ENCODE measurements at regions not wholly inside any gene's neighbourhood (a gene's known extent, or its start where the extent isn't known, plus 50 kb on each side); places are given as distances from the start of the nearest gene placed in this dataset.

DNA sequence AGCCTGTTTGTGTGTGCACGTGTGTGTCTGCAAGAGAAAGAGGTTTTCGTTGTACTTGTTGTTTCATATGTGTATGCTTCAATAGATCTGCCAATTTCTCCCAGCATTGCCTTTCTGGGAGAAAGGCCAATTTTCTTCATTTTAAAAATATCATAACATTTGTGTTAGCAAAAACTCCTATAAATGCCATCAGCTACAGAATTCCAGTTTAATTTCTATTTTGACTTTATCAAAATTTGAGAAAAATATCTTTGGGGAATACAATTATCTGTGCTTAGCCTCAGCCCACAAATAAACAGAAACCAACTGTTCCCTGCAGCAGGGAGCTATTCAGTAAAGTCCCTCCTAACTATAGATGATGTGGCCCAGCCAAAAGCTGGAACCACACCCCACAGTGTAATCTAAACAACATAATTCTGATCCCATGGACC lies 68.3 kb upstream of the MGMT start (continued):
- TF ChIP-seq, protein P1, sequence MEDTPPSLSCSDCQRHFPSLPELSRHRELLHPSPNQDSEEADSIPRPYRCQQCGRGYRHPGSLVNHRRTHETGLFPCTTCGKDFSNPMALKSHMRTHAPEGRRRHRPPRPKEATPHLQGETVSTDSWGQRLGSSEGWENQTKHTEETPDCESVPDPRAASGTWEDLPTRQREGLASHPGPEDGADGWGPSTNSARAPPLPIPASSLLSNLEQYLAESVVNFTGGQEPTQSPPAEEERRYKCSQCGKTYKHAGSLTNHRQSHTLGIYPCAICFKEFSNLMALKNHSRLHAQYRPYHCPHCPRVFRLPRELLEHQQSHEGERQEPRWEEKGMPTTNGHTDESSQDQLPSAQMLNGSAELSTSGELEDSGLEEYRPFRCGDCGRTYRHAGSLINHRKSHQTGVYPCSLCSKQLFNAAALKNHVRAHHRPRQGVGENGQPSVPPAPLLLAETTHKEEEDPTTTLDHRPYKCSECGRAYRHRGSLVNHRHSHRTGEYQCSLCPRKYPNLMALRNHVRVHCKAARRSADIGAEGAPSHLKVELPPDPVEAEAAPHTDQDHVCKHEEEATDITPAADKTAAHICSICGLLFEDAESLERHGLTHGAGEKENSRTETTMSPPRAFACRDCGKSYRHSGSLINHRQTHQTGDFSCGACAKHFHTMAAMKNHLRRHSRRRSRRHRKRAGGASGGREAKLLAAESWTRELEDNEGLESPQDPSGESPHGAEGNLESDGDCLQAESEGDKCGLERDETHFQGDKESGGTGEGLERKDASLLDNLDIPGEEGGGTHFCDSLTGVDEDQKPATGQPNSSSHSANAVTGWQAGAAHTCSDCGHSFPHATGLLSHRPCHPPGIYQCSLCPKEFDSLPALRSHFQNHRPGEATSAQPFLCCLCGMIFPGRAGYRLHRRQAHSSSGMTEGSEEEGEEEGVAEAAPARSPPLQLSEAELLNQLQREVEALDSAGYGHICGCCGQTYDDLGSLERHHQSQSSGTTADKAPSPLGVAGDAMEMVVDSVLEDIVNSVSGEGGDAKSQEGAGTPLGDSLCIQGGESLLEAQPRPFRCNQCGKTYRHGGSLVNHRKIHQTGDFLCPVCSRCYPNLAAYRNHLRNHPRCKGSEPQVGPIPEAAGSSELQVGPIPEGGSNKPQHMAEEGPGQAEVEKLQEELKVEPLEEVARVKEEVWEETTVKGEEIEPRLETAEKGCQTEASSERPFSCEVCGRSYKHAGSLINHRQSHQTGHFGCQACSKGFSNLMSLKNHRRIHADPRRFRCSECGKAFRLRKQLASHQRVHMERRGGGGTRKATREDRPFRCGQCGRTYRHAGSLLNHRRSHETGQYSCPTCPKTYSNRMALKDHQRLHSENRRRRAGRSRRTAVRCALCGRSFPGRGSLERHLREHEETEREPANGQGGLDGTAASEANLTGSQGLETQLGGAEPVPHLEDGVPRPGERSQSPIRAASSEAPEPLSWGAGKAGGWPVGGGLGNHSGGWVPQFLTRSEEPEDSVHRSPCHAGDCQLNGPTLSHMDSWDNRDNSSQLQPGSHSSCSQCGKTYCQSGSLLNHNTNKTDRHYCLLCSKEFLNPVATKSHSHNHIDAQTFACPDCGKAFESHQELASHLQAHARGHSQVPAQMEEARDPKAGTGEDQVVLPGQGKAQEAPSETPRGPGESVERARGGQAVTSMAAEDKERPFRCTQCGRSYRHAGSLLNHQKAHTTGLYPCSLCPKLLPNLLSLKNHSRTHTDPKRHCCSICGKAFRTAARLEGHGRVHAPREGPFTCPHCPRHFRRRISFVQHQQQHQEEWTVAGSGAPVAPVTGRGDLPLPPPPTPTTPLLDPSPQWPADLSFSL (CRISPR knock-in tag; IDR thresholded peaks at IDR 0.05): no peak

DNA sequence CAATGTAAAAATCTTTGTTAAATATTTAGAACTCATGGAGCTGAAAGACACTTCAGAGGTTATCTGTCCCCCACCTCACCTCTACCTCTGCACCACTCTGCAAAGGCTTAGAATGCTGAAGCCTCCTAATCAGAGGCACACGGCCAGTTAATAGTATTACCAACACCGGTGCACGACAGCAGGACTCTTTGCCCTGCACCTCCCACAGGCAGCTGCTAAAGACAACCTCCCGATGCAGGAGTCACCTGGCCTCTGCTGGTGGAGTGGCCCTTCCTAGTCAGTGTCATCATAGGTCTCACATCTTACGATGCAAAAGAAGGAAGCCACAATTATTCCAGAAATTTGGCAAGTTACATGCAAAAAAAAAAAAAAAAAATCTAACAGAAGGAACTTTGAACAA lies 66.6 kb upstream of the MGMT start:
- Histone ChIP-seq H3K27me3 (ENCODE audit: control insufficient read depth in 1 of 2, insufficient read depth in 2 of 2, low read length in 2 of 2) (peaks cover 0 to 26% of the 10 kb centered on the region in 2 experiments; a peak in 3 of 5 replicates), H3K9ac (ENCODE audit: insufficient read depth, low read depth, low read length) (no peak overlapping the region), H2AFZ (ENCODE audit: low read length) (no peak overlapping the region), H3K27ac (ENCODE audit: extremely low read length, insufficient read depth, low read length) (no peak overlapping the region), H3K4me2 (ENCODE audit: low read depth, low read length) (no peak overlapping the region), H3K79me2 (ENCODE audit: insufficient read depth, low read length) (no peaks in the 10 kb centered on the region), H4K20me1 (ENCODE audit: insufficient read depth, low read length) (no peaks in the 10 kb centered on the region), H3K9me3 (ENCODE audit: low read length) (no peaks in the 10 kb centered on the region), H3K4me3 (replicated peaks in 1 of 3; ENCODE audit: insufficient read depth in 1 of 3, low read depth in 2 of 3, low read length in 3 of 3) (no peak overlapping the region), H3K4me1 (ENCODE audit: insufficient read depth, low read length) (no peaks in the 10 kb centered on the region), H3K36me3 (replicated peaks in 1 of 2; ENCODE audit: control insufficient read depth in 1 of 2, insufficient read depth in 2 of 2, low read length in 2 of 2) (no peaks in the 10 kb centered on the region)
- ChIA-PET CTCF (ENCODE audit: low intra/inter-chr PET ratio, low total read pairs) (no interaction called here), POLR2A (no interaction called here)
- intact Hi-C loops (cut with micrococcal nuclease; ENCODE audit: unreplicated experiment) (no loop called here), in situ Hi-C loops (cut with HindIII; ENCODE audit: extremely low pct_ligation_motif_present, low pct_unique_long_range_greater_than_20kb) (no loop called here)
- TF ChIP-seq ZNF160 (CRISPR knock-in tag; IDR thresholded peaks at IDR 0.05) (no peak), NBN (conservative IDR thresholded peaks at IDR 0.05) (no peak), TBP (CRISPR knock-in tag; IDR thresholded peaks at IDR 0.05) (no peak), PHB2 (IDR thresholded peaks at IDR 0.05; ENCODE audit: partially characterized antibody) (no peak), ZNF746 (CRISPR knock-in tag; IDR thresholded peaks at IDR 0.05) (no peak), ZNF703 (CRISPR knock-in tag; IDR thresholded peaks at IDR 0.05; ENCODE audit: borderline replicate concordance) (no peak)
- TF ChIP-seq, protein P2, sequence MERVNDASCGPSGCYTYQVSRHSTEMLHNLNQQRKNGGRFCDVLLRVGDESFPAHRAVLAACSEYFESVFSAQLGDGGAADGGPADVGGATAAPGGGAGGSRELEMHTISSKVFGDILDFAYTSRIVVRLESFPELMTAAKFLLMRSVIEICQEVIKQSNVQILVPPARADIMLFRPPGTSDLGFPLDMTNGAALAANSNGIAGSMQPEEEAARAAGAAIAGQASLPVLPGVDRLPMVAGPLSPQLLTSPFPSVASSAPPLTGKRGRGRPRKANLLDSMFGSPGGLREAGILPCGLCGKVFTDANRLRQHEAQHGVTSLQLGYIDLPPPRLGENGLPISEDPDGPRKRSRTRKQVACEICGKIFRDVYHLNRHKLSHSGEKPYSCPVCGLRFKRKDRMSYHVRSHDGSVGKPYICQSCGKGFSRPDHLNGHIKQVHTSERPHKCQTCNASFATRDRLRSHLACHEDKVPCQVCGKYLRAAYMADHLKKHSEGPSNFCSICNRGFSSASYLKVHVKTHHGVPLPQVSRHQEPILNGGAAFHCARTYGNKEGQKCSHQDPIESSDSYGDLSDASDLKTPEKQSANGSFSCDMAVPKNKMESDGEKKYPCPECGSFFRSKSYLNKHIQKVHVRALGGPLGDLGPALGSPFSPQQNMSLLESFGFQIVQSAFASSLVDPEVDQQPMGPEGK (CRISPR knock-in tag; IDR thresholded peaks at IDR 0.05): no peak
- WGBS (ENCODE audit: low lambda C conversion rate): 0% methylated on average over 5 of the region's 5 CpGs
- no TSS peak for BruUV-seq (replicated peaks)
- DNase-seq (ENCODE audit: low spot score) (no peak), ATAC-seq (no peak), FAIRE-seq (no peak)

Data from HepG2 (cell line).